ENCODE measurements at regions not wholly inside any gene's neighbourhood (a gene's known extent, or its start where the extent isn't known, plus 50 kb on each side); places are given as distances from the start of the nearest gene placed in this dataset.
"Not testable (repeated sequence)": the region's sequence is repeated elsewhere in the genome, so short reads cannot be mapped to it uniquely, and the experiment has no call there.

- not testable (repeated sequence) for TF ChIP-seq CTCF (IDR thresholded peaks at IDR 0.05; ENCODE audit: borderline replicate concordance, extremely low read depth, low read length, poor library complexity, severe bottlenecking); EZH2 (IDR thresholded peaks at IDR 0.05; ENCODE audit: borderline replicate concordance, low read depth, low read length, severe bottlenecking)
Measured at GRCh38 chrX:114270371-114270770, 313.5 kb upstream of the HTR2C start.

Measured in DND-41 (cell line).